GM04503 (cell line): ENCODE measurements at regions not wholly inside any gene's neighbourhood (a gene's known extent, or its start where the extent isn't known, plus 50 kb on each side); places are given as distances from the start of the nearest gene placed in this dataset.

ENCODE experiments used
- DNase-seq: peaks from one replicate; pipeline ENCODE4 v3.0.0-alpha.2; 2012; ENCODE audit warnings: low read depth

DNA sequence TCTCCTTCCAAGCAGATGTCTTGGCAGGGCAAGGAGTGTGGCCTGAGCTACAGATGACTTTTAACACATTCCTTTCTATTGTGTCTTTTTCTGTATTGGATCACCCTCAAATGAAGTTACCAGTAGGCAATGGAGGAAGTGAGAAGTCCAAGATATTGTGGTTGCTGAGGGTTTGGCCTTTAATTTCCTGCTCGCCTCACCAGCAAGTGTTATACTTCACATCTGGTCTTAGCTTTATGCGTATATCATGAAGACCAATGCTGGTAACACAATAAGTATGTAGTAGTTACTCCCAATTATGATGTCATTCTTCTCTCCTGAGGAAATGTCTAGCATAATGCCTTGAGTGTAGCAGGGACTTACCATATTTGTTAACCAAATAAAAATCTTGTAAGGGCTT lies 179.9 kb downstream of the ZIC1 start:
- DNase-seq: peak; percentile 58

DNA sequence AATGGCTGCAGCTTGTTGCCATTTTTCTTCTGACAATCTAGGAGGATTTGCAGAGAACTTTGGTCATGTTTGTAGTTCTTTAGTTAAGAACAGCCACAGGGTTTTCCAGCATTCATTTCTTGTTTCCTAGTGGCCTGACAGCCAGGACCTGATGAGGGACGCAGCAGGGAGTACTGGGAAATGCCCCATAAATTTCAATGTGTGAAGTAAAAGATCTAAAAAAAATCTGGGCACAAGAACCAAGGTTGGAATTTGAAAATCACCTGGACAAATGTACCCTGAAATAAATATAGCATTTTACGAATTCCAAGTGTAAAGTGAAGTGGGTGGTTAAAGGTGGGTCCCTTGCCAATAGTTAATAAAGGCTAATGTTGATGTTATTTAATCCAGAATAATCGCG lies 195.0 kb downstream of the ZIC1 start:
- no peak for DNase-seq

DNA sequence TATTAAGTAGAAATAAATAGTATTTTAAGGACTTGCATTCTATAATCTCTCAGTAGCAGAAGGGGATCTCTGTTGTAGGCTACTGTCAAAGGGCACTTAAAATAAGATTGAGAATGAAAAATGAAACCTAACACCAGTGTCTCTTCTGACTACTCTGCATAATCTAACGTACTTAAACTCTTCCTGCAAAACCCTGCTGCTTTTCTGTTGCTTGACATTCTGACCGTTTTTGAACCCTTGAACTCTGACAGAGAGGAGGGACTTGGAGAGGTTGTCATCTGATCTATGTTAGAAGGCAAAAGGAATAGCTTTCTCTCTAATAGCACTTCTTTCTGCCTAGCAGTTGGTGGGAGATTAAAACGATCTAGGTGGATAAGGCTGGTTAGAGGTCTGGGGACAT lies 204.6 kb downstream of the ZIC1 start:
- DNase-seq: no peak

DNA sequence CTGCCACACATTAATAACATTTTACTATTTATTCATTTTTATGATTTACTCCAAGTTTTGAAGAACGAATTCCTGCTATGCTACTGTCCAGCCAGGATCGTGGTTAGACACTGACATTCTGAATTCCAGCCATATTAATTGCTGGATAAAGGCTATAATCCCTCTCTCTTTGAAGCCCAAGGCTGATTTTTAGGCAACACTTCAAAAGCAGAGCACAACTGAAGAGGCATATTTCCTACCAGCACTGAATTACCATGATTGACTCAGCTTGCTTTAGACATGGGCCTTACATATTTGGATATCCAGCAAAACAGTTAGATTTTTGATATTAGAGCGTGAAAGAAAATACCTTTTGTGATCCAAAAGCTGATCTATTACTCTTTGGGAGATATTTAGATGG lies 205.0 kb downstream of the ZIC1 start:
- DNase-seq: no peak

DNA sequence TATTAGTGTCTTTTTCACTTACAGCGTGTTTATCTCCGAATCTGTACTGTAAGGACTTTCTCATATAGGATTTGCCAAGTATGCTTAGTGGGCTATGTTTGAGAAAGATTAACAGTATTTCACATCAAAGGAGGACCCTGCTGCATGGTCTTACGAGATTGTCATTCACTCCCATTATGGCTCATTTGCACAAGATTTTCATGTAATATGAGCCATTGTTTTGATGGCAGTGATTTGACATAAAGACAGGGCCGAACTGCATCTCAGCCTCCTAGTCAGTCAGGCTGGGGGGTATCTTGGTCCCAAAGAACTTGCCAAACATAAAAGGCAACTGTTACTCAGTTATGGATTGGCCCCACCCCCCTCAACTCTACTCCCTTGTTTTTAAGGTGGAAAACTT lies 205.9 kb downstream of the ZIC1 start:
- DNase-seq: no peak

DNA sequence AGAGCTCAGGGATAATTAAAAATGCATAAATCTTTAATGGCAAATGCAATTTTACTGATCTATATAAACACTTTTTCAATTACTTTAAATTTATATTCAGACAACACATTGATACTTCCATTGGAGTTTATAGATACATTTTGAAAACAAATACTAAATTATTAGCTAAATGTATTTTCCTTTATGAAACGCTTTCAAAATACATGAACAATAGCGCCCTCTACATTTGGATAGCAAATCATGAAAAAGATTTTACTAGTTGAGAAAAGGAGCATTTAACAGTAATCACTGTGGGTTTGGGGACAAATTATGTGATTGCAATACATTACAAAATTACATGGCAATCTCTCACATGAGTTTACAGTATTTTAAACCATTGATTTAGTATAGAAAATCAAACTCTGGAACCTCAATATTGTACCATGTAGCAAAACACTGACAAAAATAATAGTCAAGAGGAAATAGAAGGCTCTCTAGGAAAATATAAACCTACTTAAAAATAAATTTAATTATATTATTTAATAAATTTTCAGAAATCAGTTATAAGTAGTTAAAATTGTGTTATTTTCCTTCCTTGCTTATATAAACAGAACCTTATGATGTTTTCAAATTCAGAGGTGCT lies 207.9 kb downstream of the ZIC1 start:
- no peak for DNase-seq

DNA sequence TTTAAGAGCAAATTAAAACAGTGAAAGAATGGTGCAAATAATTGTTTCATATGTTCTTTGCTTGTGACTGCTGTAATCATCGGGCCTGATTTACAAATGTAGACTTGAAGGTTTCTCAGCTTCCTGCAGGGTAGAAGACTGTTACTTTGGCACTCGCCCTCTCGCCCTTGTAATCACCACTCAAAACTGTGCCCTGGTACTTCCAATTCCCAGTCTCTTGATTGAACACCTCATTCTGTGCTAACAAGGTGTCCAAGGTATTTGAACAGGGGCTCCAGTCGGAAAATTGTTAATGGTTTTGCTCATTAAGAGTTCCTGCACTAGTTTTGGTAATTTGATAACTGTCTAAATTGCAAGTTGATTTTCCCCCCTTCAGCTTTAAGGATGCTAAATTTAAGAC lies 209.5 kb downstream of the ZIC1 start:
- DNase-seq: no peak

DNA sequence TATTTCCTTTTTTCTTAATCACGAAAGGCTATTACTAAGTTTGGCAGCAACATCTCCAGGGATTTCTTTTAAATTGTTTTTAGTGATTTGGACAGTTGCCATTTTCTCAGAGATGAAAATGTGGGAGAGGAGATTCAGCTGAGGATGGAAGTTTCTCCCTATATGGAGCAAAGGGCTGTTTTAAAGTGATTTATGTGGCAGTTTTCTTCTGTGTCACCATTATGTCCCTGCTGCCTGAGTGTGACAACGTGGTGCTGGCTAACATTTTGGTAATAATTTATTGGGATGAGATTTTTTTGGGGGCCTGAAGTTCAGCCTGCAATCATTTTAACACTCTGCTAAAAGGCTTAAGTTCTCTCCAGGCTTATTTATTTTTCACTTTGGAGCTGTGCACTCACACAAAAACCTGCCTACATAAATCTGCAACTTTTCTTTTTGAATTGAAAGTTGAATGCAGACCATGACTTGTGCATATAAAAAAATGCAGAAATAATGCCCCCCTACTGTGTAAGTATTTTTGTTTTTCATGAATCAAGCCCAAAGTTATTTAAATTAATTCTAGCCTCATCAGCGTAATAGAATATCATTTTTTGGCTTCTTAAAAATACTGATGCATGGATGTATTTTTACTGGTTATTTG lies 210.9 kb downstream of the ZIC1 start:
- DNase-seq: no peak

DNA sequence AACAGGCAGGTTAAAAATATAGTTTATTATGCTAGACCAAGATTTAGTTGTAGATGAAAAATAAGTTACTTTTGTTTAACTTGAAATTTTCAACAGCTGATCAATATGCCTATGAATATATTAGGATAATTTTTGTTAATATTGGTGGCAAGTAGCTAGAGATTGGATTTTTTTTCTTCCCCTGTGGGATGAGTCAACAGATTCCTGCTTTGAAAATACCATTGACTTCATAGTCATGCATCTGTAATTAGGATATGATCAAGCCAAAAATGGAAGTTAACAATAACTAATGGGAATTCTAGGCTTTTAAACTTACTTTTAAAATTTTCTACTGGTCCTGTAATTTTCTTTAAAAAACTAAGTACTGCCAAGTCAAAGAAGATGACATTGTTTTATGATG lies 211.7 kb downstream of the ZIC1 start:
- DNase-seq: no peak

DNA sequence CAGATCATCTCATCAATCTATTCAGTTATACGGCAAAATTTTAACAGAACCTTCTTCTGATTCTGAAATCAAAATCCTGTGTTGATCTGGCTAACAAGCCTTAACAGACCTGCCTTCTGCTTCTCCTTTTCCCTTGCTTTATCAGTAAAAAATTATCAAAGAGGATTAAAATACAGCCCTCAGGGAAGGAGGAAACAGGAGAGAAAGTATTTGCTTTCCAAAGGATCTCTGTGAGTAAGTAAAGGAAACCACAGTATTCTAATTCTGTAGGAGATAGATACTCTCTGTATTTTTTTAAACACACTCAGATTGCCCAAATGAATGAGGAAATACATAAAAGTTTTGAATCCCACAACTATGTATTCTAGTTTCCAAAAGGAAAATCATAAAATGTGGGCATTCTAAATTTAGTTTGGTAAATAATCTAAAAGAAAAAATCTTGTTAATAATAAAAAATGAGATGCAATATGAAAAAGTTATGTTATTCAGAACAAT lies 221.8 kb downstream of the ZIC1 start:
- DNase-seq: no peak

DNA sequence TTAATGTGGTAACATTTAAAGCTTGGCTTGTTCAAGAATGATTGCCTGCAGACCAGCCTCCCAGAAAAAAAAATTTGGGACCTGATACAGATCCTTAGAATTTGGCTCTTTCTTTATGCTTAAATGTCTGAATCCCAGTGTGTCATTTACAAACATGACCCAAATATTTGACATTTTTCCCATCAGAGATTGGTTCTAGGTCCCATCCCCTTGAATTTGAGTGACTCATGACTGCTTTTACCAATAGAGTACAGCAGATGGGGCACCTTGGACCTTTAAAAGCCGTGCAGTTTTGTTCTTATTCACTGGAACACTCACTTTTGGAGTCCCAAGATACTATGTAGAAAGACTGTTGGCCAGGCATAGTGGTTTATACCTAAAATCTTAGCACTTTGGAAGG lies 231.6 kb downstream of the ZIC1 start:
- DNase-seq: no peak

DNA sequence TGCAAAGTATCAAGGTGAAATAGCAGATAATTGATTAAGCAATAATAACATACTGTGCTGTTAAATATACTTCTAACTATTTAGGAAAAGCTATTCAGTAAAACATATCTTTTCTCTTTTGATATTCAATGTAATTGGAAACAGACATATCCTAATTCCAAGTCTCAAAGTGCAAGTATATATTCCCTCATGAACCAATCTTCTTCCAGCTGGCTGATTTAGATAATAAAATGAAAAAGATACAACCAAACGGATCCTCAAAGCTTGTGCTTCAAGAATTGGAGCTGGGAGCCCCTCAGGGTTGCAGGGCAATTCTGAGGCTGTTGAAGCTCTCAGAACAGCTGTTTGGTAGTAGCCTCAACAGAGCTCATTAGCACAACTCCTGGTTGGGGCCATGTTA lies 236.6 kb downstream of the ZIC1 start:
- no peak for DNase-seq

DNA sequence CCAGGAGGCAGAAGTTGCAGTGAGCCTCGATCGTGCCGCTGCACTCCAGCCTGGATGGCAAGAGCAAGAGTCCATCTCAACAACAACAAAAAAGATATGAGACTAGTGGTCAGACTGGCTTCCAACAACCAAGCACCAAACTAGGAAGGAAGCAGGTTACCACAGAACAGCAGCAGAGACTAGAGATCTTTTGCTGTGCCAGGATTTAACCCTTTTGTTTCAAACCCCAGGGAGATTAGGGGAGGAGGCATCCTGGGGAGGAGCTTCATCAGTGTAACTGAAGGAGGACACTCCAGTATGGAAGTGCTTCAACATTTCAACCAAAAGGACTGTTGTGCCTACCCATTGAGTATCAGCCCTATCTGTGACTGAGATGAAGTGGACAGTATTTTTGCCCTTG lies 240.3 kb downstream of the ZIC1 start:
- DNase-seq: no peak

DNA sequence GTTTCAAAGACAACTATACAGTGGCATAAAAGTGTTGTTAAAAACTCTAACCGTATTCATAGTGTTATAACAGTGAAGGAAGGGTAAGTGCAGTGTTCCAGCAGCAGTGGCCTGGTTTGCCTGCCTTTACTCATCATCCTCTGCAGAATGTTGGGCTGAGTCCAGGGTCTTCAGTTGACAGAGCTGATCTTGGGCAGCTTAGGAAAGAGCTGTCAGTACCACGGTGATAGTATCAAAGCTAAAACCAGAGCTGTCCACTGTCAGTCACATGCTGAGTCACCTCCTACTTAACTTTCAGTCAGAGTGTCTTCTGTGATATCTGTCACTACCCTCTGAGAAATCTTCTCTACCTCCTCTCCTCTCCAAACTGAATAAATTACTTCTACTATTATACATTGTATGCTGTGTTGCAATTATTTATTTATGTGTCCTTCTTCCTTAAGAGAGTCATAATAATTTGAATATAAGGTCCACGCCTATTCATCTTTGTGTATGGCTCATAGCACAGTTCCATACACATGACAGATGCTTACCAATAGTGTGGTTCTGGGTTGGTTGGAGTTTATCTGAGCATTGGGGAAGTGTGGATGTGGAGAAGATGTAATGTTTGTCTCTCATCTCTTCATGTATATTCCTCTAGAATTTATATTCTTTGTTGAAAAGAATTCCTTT lies 242.1 kb downstream of the ZIC1 start:
- no peak for DNase-seq

DNA sequence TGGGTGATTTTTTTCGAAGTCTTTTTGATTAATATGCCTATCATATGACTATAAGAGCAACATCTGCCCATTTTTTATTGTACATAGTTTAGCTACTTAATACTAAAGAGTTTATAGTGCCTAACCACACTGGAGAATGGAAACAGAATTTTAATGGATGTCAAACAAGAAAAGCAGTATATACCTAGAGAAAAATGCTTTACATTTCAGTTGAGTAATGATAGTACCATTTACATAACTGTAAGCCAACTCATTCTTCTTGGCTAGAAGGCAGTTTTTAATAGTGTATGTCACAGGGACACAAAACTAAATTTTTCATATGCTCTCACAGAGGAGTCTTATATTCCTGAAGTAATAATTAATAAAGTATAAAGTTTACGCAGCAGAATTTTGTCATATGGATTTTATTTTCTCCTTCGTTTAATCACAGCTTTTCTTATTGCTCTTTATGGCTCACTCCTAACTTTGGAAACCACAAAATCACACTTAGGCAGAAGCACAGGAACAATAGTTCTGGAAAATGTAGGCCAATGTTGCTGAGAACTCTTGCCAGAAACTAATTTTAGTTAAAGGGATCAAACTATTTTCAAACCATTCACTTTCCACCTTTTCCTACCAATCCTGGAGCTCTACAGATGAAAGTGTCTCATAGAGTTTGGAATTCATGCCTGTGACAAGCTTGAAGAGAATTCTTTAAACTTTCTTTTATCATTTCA lies 243.6 kb downstream of the ZIC1 start:
- DNase-seq: no peak

DNA sequence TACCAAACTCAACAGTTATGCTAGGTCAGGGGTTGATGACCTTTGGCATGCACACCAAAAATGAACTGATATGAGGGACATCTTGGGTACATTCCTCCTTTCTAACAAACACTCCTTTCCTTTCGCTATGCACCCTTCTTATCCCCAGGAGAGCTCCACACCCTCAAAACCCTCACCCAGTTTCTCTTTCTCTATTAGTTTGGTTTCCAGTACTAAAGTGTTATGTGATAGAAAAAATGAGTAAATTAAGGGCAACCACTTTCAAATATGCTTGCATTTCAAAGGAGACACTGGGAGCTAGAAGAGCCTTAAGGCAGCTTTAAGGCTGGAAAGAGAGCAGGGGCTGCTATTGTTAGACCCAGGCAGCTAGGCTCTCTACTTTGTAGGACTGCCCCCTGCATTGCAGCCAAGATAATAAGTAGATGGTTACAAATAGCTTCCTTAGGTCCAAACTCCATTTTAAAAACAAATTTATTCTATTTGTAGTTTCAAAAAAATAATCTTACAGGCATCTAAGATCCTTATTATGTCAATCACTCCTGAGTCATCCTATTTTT lies 244.3 kb downstream of the ZIC1 start:
- DNase-seq: no peak

DNA sequence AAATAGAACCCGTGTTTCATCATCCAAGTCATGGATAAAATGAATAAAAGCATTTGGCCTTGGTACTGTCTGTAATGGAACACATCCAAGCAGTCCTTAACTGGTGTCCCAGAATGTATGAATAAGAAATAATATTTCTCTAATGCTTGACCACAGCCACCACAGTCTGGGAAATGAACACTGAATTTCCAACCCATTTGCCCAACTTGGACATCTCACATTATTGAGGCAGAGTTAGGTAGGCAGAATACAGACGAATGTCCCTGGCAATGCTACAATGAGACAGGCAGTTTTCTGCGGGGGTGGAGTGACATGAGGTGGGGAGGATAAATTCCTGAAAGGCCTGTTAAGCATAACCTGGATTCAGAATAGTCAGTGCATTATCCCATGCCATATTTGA lies 245.7 kb downstream of the ZIC1 start:
- DNase-seq: no peak

DNA sequence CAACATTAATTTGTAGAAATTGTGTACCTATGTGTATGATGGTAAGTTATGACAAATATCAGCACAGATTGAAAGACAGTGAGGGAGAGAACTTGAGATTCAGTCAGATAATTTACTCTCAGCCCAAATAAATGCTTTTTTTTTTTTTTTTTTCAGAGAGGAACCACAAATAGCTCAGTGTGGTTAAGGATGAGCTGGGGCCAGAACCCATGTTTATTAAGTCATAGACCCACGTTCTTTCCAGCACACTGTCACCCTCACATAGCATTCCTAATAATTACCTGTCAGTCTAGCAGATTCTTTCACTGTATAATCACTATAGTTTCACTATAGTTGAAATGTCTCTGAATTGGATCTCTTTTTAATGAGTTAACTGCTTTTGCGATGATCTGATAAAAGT lies 246.1 kb downstream of the ZIC1 start:
- DNase-seq: no peak

DNA sequence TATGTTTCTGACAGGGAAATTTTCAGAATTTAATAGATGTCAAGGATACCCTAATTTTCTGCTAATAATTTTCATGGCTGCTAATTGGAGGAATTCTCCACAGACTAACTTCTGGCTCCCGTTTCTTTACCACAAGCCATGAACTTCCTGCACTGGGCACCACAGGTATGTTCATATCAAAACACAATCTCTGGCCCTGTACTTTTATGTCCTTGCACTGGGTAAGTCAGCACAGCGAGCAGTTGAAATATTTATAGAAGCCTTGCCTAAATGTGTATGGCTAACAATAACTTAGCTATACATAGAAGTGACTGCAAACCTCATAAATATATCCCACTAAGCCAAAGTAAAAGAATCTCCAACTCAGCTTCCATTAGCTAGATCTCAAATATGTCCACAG lies 246.9 kb downstream of the ZIC1 start:
- DNase-seq: no peak

DNA sequence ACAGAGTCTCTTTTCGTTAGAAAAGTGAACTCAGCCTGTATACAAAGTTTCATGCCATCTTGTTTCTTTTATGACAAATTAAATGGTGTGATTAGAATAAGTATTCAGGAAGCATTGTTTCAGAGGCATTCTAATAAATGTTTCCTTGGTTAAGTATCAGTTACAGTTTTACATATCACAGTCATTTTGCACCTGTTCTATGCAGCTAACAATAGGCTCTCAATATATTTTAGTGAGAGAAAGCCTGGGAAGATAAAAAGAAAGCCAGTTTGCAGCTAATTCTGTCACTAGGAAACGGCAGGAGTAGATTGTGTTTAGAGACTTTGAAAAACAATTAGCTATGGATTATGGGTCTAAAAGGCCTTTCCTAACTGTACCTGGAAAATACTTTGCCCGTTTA lies 252.8 kb downstream of the ZIC1 start:
- no peak for DNase-seq

DNA sequence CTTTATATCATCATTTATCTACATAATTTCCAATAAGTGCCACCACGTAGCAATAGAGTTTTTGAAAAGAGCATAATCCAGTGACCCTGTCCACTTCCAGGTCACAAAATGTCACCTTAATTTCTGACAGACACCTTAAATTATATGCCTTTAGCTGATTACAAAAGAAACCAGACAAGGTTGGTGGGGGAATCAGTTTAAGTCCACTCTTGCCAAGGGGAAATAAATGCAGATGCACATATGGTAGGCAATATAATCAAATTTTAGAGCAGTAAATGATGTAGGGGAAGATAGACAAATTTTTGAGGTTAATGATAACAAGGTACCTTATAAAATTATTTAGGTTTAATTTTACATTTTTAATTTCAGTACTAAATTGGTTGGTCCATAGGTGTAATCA lies 253.5 kb downstream of the ZIC1 start:
- DNase-seq: no peak

DNA sequence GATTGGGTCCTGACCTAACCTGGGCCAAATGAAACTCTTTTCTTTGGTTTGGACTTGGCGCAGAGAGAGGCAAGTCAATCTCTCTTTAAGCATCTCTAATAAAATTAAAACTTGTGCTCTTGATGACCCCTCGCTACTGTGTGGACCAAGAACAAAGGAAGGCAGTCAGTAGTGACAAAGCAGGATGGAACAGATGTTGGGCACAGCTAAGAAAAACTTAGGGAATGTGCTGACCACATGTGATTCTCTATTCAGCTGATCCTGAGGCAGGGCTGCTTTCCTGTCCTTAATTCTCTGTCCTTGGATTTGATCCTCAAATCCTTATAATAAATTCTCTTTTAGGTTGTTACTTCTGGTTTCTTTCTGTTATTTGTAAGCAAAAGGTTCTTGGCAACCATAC lies 259.9 kb downstream of the ZIC1 start:
- no peak for DNase-seq

DNA sequence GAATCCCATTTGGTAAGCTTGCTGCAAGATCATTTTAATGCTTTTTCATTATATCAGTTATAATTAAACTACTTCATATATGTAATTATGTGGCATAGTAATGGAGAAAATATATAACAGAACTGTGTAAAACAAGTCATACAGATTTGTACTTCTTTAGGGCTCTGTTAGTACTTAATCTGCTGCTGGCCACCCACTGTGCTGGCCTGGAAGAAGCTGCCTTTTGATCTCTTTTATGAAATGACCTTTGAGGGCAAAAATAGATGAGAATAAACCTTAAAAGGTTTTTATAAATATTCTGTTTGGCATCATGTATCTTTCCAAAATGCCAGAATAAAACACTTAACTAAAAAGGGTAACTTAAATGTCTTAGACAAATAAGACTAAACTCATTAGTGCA lies 262.9 kb downstream of the ZIC1 start:
- no peak for DNase-seq
